SKM-1 treated with dmso at 0.1 percent for 144 hours (cell line): ENCODE measurements at regions not wholly inside any gene's neighbourhood (a gene's known extent, or its start where the extent isn't known, plus 50 kb on each side); places are given as distances from the start of the nearest gene placed in this dataset.
"Not testable (repeated sequence)": the region's sequence is repeated elsewhere in the genome, so short reads cannot be mapped to it uniquely, and the experiment has no call there.

Experiments used
- DNase-seq: peaks from one replicate; lab custom pipeline; 2025; ENCODE audit not compliant: unreplicated experiment; lab: John Stamatoyannopoulos, UW

GRCh38 chr6:167467793-167468431 lies 143.0 kb downstream of the TTLL2 start:
- no peak for DNase-seq

GRCh38 chr6:167469101-167469500 lies 144.2 kb downstream of the TTLL2 start:
- no peak for DNase-seq

DNA sequence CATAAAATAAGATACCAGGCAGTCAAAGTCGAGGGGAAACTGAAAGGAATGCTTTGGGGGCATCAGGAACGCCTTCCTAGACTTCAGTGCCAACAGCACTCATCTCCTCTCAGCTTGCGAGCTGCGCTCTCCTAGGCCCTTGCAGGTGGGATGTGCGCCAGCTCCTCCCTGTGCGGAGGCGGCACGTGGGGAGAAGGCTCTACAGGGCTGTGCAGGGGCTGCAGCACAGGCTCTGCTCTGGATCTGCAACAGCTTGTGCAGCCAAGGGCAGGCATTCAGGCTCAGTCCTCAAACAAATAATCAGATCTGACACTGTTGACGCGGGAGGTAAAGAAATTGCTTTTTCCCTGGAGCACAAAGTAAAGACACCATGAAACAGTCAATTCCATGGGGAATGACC lies 144.8 kb downstream of the TTLL2 start:
- DNase-seq: no peak

DNA sequence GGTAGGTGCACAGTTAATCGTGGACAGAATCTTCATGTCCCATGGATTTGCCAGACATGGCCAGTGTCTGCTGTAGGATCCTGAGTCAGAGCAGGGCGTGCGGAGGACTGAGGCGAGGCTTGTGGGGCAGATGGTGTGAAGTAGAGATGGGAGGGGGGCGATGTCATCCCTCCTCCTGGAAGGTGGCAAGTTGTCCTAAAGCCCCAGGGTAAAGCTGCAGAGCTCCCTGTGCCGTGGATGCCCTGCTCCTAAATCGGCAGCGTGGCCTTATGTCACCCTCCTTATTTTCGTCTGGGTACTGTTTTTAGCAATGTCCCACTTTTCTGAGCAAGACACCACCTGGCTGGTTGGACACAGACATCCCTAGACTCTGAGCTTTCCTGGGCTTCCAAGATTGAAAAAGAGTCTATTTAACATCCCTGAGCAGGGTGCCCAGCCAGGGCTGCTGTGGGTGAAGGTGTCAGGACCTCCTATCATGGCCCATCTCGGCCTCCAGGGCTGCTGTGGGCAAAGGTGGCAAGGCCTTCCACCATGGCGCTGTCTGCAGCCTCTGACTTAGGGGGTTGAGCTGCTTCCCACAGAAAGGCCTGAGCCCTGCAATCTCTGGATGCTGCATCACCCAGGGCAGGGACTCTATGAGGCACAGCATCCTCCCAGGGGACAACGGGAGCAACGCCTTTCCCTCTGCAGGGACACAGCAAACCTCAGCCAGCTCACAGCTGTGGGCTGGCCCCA lies 145.4 kb downstream of the TTLL2 start:
- DNase-seq: no peak

GRCh38 chr6:167470836-167471547 lies 146.1 kb downstream of the TTLL2 start:
- DNase-seq: no peak

GRCh38 chr6:167471548-167471930 lies 146.7 kb downstream of the TTLL2 start:
- no peak for DNase-seq

GRCh38 chr6:167472148-167472547 lies 147.3 kb downstream of the TTLL2 start:
- no peak for DNase-seq

DNA sequence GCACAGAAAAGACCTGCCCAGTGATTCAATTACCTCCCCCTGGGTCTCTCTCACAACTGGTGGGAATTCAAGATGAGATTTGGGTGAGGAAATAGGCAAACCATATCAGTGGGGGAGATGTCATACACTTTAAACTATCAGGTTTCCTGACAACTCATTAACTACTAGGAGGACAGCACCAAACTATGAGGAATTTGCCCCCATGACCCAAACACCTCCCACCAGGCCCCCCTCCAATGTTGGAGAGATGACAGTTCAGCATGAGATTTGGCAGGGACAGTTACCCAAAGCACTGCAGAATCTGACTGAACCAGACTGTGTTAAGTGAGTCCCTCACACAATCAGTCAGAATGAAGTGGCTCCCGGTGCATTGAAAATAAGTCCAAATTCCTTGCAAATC lies 148.0 kb downstream of the TTLL2 start:
- no peak for DNase-seq

DNA sequence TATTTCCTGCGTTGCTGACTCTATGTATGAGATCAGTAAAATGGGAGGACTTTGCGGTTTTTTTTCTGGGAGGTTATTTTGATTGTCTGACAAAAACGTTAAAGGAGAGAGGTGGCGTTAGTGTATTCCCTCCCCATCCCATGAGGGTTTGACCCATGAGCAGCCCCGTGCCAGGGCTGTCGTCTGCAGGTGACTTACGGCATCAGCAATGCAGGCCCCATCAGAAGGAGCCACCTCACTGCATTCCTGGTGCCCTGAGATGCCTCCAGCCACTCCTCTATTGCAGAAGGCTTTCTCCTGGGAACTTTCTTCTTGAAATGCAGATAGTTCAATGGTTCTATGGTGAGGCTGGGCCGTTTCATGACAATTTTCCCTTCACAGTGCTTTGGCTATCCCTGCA lies 149.3 kb downstream of the TTLL2 start:
- no peak for DNase-seq

DNA sequence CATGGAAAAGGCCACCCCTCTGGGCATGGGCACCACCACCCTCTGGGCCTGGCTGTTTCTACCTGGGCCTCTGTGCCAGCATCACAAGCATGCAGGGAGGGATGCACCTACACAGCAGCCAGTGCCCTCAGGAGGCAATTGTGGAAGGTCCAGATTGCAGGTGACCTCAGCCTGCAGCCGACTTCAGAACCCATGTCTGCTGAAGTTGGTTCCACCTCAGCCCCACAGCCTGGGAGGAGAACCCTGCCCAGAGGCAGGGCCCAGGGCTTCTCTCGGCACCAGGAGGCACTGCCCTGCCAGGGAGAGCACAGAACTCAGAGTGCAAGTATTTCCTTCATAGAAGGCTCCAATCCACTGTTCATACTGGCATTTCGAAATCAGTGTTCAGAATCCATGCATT lies 149.8 kb downstream of the TTLL2 start:
- no peak for DNase-seq

DNA sequence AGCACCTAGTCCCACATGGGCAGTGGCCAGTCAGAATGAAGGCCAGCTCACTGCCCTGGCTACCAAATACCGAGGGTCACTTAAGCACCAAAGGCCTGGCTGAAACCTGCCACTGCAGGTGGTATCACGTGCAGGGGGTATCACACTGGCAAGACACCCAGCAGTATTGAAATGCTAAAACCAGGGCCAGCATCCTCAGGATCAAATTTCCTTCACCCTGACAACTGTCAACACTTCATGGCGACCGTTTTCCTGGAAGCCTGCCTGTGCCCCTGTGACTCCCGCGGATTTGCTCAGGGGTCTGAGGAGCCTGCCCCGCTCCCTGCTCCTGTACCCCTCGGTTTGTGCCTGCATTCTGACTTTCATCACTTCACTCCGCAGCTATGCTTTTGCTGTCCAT lies 151.1 kb downstream of the TTLL2 start:
- no peak for DNase-seq

DNA sequence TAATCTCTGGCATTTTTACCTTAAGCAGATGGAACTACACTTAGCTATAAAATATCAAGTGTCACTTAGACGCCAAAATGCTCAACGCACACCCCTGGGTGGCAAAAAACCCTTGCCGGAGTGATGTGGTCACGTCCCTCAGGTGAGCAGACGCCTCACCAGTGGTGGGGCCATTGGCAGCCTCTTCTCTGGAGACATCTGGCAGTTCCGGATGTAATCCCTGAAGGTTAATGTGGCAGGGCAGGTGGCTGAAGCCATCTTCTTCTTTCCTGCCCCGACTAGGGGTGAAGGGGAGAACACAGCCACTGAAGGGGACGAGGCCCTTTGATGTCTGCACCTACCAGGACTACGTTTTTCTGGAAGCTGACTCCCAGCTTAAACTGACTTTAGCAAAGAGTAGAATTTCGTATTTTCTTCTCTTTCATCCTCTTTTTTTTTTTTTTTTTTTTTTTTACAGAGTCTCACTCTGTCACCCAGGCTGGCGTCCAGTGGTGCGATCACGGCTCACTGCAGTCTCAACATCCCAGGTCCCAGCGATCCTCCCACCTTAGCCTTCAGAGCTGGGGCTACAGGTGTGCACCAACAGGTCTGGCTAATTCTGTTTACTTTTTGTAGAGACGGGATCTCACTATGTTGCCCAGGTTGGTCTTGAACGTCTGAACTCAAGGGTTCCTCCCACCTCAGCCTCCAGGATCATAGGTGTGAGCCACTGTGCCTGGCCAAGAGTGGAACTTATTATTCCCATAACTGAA lies 152.1 kb downstream of the TTLL2 start:
- no peak for DNase-seq

DNA sequence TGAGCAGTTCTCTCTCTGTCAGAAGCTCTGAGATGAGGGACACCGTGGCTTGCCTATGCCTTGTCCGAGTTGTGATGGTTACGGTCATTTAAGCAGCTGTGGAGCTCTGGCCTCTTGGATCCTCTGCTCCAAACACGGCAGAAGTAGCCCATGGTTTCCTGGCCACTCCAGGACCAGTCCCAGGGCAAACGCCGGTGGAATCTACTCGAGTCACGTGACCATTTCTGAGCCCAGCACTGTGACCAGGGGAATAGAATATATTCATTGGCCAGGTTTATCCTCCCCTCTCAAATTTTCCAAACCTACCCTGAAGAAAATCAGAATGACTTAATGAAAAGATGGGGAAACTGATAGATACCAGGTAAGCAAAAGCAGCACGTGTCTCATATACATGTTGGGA lies 152.8 kb downstream of the TTLL2 start:
- no peak for DNase-seq

DNA sequence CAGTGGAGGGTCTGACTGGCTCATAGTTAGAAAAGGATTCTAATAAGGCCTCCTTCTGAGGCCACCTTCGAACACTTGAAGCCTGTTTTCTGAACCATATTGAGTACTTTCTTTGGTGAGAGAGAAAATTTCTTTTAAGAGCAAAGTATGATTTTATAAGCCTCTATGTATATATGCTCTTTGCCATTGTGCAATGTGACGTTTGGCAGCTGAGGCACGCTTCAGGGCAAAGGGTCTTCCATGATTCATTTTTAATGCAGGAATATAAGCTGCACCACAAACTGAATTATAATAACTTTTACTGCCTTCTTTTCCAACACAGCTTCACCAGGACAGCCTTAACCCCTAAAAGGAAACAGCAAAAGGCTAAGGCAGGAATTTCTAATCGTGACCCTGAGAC lies 154.4 kb downstream of the TTLL2 start:
- no peak for DNase-seq

- no peak for DNase-seq
These were observed 155.2 kb downstream of the TTLL2 start for GRCh38 chr6:167479901-167480648.

GRCh38 chr6:167481307-167481926 lies 156.5 kb downstream of the TTLL2 start:
- DNase-seq: no peak

DNA sequence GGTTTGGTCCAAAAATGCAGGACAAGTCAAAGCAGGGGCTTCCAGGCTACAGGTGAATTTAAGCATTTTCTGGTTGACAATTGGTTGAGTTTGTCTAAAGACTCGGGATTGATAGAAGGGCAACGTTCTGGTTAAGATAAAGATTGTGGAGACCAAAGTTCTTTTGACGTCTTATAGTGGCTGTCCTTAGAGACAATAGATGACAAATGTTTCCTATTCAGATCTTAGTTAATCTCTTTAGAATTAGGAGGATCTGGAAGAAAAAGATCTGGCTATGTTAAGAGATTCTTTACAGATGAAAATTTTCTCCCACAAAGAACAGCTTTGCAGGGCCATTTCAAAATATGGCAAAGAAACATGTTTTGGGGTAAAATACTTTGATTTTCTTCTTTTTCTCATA lies 157.9 kb downstream of the TTLL2 start:
- DNase-seq: not testable (repeated sequence)

- DNase-seq: no peak
These were observed 160.5 kb downstream of the TTLL2 start for GRCh38 chr6:167485186-167485978.
